Neuronal stem cell (in vitro differentiated cells): ENCODE measurements at regions not wholly inside any gene's neighbourhood (a gene's known extent, or its start where the extent isn't known, plus 50 kb on each side); places are given as distances from the start of the nearest gene placed in this dataset.

Experiments
- DNase-seq: peaks from one replicate; pipeline ENCODE4 v3.0.0-alpha.2; 2013; ENCODE audit warnings: low spot score
- H2AFZ ChIP-seq: one replicate; pipeline ENCODE4 v1.6.1; 2013; ENCODE audit warnings: mild to moderate bottlenecking, low read length, inconsistent platforms
- H2AK5ac ChIP-seq: 2 replicates; pipeline ENCODE4 v1.6.1; 2013; ENCODE audit warnings: low read depth, mild to moderate bottlenecking, inconsistent platforms, low read length, moderate library complexity, mixed read lengths
- H2BK120ac ChIP-seq: 2 replicates; pipeline ENCODE4 v1.6.1; 2013; ENCODE audit warnings: low read depth, mild to moderate bottlenecking, inconsistent platforms, low read length, moderate library complexity, mixed read lengths
- H2BK12ac ChIP-seq: one replicate; pipeline ENCODE4 v1.6.1; 2013; ENCODE audit warnings: low read length, inconsistent platforms
- H2BK15ac ChIP-seq: 2 replicates; pipeline ENCODE4 v1.6.1; 2013; ENCODE audit warnings: mild to moderate bottlenecking, low read length, inconsistent platforms, mixed read lengths
- H2BK5ac ChIP-seq: one replicate; pipeline ENCODE4 v1.6.1; 2013; ENCODE audit warnings: inconsistent platforms, mild to moderate bottlenecking, low read length, moderate library complexity
- H3K14ac ChIP-seq: one replicate; pipeline ENCODE4 v1.6.1; 2013; ENCODE audit warnings: low read length, inconsistent platforms
- H3K18ac ChIP-seq: 2 replicates; pipeline ENCODE4 v1.6.1; 2013; ENCODE audit warnings: low read length, inconsistent platforms
- H3K23ac ChIP-seq: 2 replicates; pipeline ENCODE4 v1.6.1; 2013; ENCODE audit warnings: low read depth, mild to moderate bottlenecking, mixed read lengths, low read length, inconsistent platforms; ENCODE audit not compliant: poor library complexity
- H3K27ac ChIP-seq: replicated peaks from 3 replicates; pipeline ENCODE4 v1.5.1; 2013; ENCODE audit warnings: low read length, inconsistent platforms
- H3K27me3 ChIP-seq, 3 experiments: 2 replicates each; pipeline ENCODE4 v1.6.1; 2013; ENCODE audit warnings: low read length in 3 of 3, mild to moderate bottlenecking in 2 of 3, inconsistent platforms in 1 of 3, low read depth in 1 of 3, mixed read lengths in 1 of 3, moderate library complexity in 1 of 3; ENCODE audit not compliant: control insufficient read depth in 3 of 3, insufficient read depth in 3 of 3
- H3K36me3 ChIP-seq, 2 donors: replicated peaks in 1 of 2; 2 replicates each; pipeline ENCODE4 v1.6.1; 2013; ENCODE audit warnings: low read length in 2 of 2; ENCODE audit not compliant: control insufficient read depth in 2 of 2, insufficient read depth in 2 of 2
- H3K4ac ChIP-seq: 2 replicates; pipeline ENCODE4 v1.6.1; 2013; ENCODE audit warnings: inconsistent platforms, mild to moderate bottlenecking, low read length, moderate library complexity
- H3K4me1 ChIP-seq, 2 donors: 1 replicate in 1 of 2; 2 replicates in 1 of 2; pipeline ENCODE4 v1.6.1; 2013; ENCODE audit warnings: low read length in 2 of 2, low read depth in 1 of 2; ENCODE audit not compliant: control insufficient read depth in 2 of 2, insufficient read depth in 1 of 2
- H3K4me2 ChIP-seq: one replicate; pipeline ENCODE4 v1.6.1; 2013; ENCODE audit warnings: mild to moderate bottlenecking, low read length, inconsistent platforms; ENCODE audit not compliant: insufficient read depth, poor library complexity, severe bottlenecking
- H3K4me3 ChIP-seq, 2 donors: 2 replicates each; pipeline ENCODE4 v1.5.1; 2013; ENCODE audit warnings: low read length in 2 of 2, mild to moderate bottlenecking in 2 of 2, inconsistent platforms in 1 of 2, moderate library complexity in 1 of 2
- H3K79me1 ChIP-seq: one replicate; pipeline ENCODE4 v1.6.1; 2013; ENCODE audit warnings: low read depth, mild to moderate bottlenecking, inconsistent platforms, low read length, moderate library complexity
- H3K9ac ChIP-seq: one replicate; pipeline ENCODE4 v1.6.1; 2013; ENCODE audit warnings: mild to moderate bottlenecking, low read depth, low read length, inconsistent platforms; ENCODE audit not compliant: poor library complexity
- H3K9me3 ChIP-seq, 2 donors: replicated peaks in 1 of 2; 2 replicates each; pipeline versions ENCODE3 to v1.6.1; 2013; ENCODE audit warnings: low read length in 2 of 2, mild to moderate bottlenecking in 2 of 2, inconsistent platforms in 1 of 2, low read depth in 1 of 2, mixed read lengths in 1 of 2, moderate library complexity in 1 of 2; ENCODE audit not compliant: control insufficient read depth in 2 of 2, insufficient read depth in 1 of 2
- H4K8ac ChIP-seq: one replicate; pipeline ENCODE4 v1.6.1; 2013; ENCODE audit warnings: low read depth, mild to moderate bottlenecking, inconsistent platforms, low read length, moderate library complexity
- H4K91ac ChIP-seq: one replicate; pipeline ENCODE4 v1.6.1; 2013; ENCODE audit warnings: low read length, low read depth, mild to moderate bottlenecking, inconsistent platforms; ENCODE audit not compliant: poor library complexity
- WGBS, 2 donors: extraction: QIAGEN DNeasy Blood & Tissue Kit; methylation state at CpG; one replicate each; pipeline ENCODE4 v1.1.7; 2013; ENCODE audit warnings: missing lambda C conversion rate in 2 of 2, mixed read lengths in 1 of 2; ENCODE audit not compliant: insufficient read length in 2 of 2, insufficient replicate concordance in 1 of 2; ENCODE audit errors: extremely low coverage in 2 of 2; 5-methylcytosine and 5-hydroxymethylcytosine counted together

DNA sequence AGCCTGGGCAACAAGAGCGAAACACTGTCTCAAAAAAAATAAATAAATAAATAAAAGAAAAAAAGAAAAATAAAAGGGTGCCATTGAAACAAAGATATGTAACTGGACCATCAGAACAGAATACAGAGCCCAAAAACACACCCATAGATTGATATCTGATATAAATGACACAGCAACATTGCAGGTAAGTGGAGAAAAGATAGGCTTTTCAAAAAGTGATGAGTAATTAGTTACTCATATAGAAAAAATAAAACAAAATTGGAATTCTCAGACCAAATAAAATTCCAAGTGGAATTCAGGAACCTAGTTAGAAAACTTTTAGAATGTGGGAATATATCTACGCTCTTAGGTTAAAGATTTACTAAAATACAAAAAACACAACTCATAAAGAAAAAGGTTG, 60.6 kb upstream of the CHD6 start:
- Histone ChIP-seq H3K23ac (no peak overlapping the region), H3K36me3 (no peaks in the 10 kb centered on the region), H2BK120ac (no peak overlapping the region), H3K4me3 (no peak overlapping the region), H3K27me3 (peaks cover 0 to 6% (median 0%) of the 10 kb centered on the region in 3 experiments), H3K79me1 (no peaks in the 10 kb centered on the region), H3K4ac (no peak overlapping the region), H4K8ac (no peak overlapping the region), H2AK5ac (no peak overlapping the region), H3K9ac (no peak overlapping the region), H3K4me1 (no peaks in the 10 kb centered on the region), H3K9me3 (no peaks in the 10 kb centered on the region), H4K91ac (no peak overlapping the region), H2BK12ac (no peak overlapping the region), H3K4me2 (no peak overlapping the region), H3K27ac (no peak overlapping the region), H3K18ac (no peak overlapping the region), H2AFZ (no peak overlapping the region), H3K14ac (no peak overlapping the region), H2BK5ac (no peak overlapping the region), H2BK15ac (no peak overlapping the region)
- no peak for DNase-seq
- WGBS, 2 donors: no CpG with 5 or more reads among the region's 2 CpGs

DNA sequence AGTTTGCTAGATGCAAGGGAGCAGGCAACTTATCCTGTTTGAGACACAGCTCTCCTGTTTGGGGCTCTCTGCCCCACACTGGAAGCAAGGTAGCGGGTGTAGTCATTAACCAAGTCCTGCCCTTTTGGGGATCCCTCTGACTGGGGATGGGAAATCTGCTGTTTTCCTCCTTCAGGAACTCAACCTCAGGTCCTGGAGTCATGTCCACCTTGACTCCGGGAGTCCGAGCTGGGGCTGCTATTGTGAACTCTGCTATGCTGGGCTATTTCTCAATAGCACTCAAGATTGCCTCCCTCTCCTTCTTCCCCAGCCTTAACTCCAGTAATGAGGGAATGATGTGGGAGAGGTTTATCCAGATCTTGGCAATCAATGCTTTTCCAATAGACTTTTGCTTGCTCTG, 54.1 kb upstream of the CHD6 start:
- no peaks in the 10 kb centered on the region for H3K36me3 ChIP-seq
- peaks cover 0 to 1% of the 10 kb centered on the region in 2 donors for H3K4me1 ChIP-seq
- DNase-seq: no peak
- no peak overlapping the region for H2BK120ac ChIP-seq
- no peak overlapping the region for H3K23ac ChIP-seq
- H2BK12ac ChIP-seq: no peak overlapping the region
- no peak overlapping the region for H4K8ac ChIP-seq
- H3K27ac ChIP-seq: no peak overlapping the region
- H3K27me3 ChIP-seq: peaks cover 0 to 22% (median 2%) of the 10 kb centered on the region in 3 experiments
- no peak overlapping the region for H2BK15ac ChIP-seq
- no peak overlapping the region for H3K9ac ChIP-seq
- peak overlapping the region; percentile 6 for H3K18ac ChIP-seq
- no CpG with 5 or more reads among the region's 3 CpGs for WGBS, 2 donors
- H3K4me3 ChIP-seq: no peak overlapping the region
- H2AK5ac ChIP-seq: no peak overlapping the region
- no peak overlapping the region for H2AFZ ChIP-seq
- H3K4ac ChIP-seq: no peak overlapping the region
- no peaks in the 10 kb centered on the region for H3K79me1 ChIP-seq
- no peak overlapping the region for H3K4me2 ChIP-seq
- no peaks in the 10 kb centered on the region for H3K9me3 ChIP-seq
- H3K14ac ChIP-seq: no peak overlapping the region
- no peak overlapping the region for H2BK5ac ChIP-seq
- no peak overlapping the region for H4K91ac ChIP-seq

DNA sequence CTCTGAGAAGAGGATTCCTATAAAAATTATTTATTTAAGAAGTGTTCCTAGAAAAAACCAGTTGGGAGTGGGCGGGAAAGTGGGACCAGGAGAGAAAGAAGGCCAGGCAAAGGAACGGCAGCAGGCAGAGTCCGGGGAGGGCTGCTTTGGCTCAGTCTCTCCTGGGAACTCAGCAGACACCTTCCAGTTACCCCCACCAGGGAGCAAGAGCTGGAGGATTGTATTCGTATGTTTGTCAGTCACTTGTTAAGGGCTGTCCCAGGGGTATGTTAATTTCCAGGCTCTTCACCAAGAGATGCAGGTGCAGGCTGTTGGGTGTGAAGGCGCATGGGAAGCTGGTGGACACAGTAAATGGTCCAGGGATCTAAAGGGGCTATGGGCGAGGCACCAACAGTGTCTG, 53.0 kb upstream of the CHD6 start:
- no peak overlapping the region for H3K27ac ChIP-seq
- H3K14ac ChIP-seq: no peak overlapping the region
- H4K8ac ChIP-seq: no peak overlapping the region
- H3K4me1 ChIP-seq: peaks cover 0 to 1% of the 10 kb centered on the region in 2 donors
- H2BK5ac ChIP-seq: no peak overlapping the region
- H3K4me3 ChIP-seq: no peak overlapping the region
- H3K23ac ChIP-seq: no peak overlapping the region
- H3K27me3 ChIP-seq: peaks cover 0 to 22% (median 2%) of the 10 kb centered on the region in 3 experiments
- H2AFZ ChIP-seq: no peak overlapping the region
- H2BK12ac ChIP-seq: no peak overlapping the region
- no peak overlapping the region for H2AK5ac ChIP-seq
- DNase-seq: no peak
- H3K36me3 ChIP-seq: no peaks in the 10 kb centered on the region
- no peak overlapping the region for H4K91ac ChIP-seq
- no CpG with 5 or more reads among the region's 6 CpGs for WGBS, 2 donors
- no peak overlapping the region for H3K4me2 ChIP-seq
- H3K79me1 ChIP-seq: no peaks in the 10 kb centered on the region
- no peak overlapping the region for H2BK120ac ChIP-seq
- no peak overlapping the region for H3K4ac ChIP-seq
- no peak overlapping the region for H3K9ac ChIP-seq
- H3K9me3 ChIP-seq: no peaks in the 10 kb centered on the region
- H3K18ac ChIP-seq: no peak overlapping the region
- H2BK15ac ChIP-seq: no peak overlapping the region

DNA sequence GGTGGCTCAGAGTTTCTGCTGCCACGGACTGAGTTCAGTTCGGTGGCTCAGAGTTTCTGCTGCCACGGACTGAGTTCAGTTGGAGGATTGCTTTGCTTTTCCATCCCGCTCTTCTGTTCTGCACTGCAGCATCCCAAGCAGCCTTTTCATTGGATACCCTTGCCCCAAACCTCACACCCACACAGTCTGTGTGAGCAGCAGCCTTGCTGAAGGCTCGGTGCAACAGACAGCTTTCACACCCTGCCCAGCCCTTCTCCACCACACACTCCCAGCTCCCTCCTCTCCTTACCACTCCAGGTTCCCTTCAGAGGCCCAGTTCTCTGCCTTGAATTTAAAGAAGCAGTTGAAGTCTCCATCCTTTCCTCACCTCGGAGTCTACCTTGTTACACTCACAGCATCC, 52.5 kb upstream of the CHD6 start:
- Histone ChIP-seq H3K27ac (no peak overlapping the region), H3K36me3 (no peaks in the 10 kb centered on the region), H2AFZ (no peak overlapping the region), H2BK120ac (no peak overlapping the region), H2BK5ac (no peak overlapping the region), H3K4me2 (no peak overlapping the region), H3K9ac (no peak overlapping the region), H3K4me1 (peaks cover 0 to 1% of the 10 kb centered on the region in 2 donors), H2BK12ac (no peak overlapping the region), H3K9me3 (no peaks in the 10 kb centered on the region), H3K23ac (peak overlapping the region; percentile 37), H3K18ac (no peak overlapping the region), H3K4me3 (no peak overlapping the region), H3K14ac (no peak overlapping the region), H2AK5ac (no peak overlapping the region), H3K4ac (no peak overlapping the region), H3K79me1 (no peaks in the 10 kb centered on the region), H4K91ac (no peak overlapping the region), H2BK15ac (peak overlapping the region; percentile 51), H4K8ac (no peak overlapping the region), H3K27me3 (peaks cover 0 to 20% (median 2%) of the 10 kb centered on the region in 3 experiments)
- no CpG with 5 or more reads among the region's 6 CpGs for WGBS, 2 donors
- no peak for DNase-seq
